ENCODE measurements at regions not wholly inside any gene's neighbourhood (a gene's known extent, or its start where the extent isn't known, plus 50 kb on each side); places are given as distances from the start of the nearest gene placed in this dataset.

DNA sequence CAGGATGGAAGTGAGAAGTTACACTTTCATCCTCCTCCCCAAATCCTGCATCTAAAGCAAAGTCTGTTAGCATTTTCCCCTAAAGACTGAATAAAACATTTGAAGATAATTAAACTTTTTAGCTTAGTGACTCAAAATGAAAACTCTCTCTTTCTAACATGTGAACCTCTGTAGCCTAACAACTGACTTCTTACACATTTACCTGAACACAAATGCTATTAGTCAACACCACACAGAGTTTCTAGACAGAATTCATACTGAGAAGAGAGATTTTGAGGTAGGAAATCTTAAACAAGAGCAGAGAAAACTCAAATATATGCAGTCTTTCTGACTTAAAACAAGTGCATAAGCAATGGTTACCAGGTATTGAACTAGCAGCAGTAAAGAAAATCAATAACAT is 149.9 kb upstream of the SMLR1 start:
- ATAC-seq (no peak), DNase-seq (no peak)
- Histone ChIP-seq H3K4me1 (no peaks in the 10 kb centered on the region), H3K9me3 (peaks cover 0 to 4% of the 10 kb centered on the region in 2 donors), H3K4me3 (no peak overlapping the region), H3K36me3 (no peaks in the 10 kb centered on the region), H3K27ac (no peak overlapping the region), H3K27me3 (no peaks in the 10 kb centered on the region)
- intact Hi-C loops (cut with DNase I): no loop called here
- TF ChIP-seq, protein P1, sequence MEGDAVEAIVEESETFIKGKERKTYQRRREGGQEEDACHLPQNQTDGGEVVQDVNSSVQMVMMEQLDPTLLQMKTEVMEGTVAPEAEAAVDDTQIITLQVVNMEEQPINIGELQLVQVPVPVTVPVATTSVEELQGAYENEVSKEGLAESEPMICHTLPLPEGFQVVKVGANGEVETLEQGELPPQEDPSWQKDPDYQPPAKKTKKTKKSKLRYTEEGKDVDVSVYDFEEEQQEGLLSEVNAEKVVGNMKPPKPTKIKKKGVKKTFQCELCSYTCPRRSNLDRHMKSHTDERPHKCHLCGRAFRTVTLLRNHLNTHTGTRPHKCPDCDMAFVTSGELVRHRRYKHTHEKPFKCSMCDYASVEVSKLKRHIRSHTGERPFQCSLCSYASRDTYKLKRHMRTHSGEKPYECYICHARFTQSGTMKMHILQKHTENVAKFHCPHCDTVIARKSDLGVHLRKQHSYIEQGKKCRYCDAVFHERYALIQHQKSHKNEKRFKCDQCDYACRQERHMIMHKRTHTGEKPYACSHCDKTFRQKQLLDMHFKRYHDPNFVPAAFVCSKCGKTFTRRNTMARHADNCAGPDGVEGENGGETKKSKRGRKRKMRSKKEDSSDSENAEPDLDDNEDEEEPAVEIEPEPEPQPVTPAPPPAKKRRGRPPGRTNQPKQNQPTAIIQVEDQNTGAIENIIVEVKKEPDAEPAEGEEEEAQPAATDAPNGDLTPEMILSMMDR (IDR thresholded peaks at IDR 0.05): no peak

DNA sequence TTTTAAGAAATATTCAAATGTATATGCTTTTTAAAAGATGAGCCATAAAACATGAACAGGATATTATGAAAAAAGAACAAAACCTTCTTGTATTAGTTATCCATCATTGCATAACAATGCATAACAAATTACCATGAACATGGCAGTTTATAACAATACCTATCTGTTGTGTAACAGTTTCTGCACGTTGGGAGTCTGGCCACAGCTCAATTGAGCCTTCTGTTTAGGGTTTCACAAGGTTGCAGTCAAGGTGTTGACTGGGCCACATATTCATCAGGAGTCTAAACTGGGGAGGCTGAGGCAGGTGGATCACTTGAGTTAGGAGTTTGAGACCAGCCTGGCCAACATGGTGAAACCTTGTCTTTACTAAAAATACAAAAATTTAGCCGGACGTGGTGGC is 149.4 kb upstream of the SMLR1 start:
- DNase-seq (no peak), ATAC-seq (no peak)
- Histone ChIP-seq H3K4me1 (no peaks in the 10 kb centered on the region), H3K27me3 (no peaks in the 10 kb centered on the region), H3K4me3 (no peak overlapping the region), H3K27ac (no peak overlapping the region), H3K36me3 (no peaks in the 10 kb centered on the region), H3K9me3 (peaks cover 0 to 4% of the 10 kb centered on the region in 2 donors)
- TF ChIP-seq, protein P1 (IDR thresholded peaks at IDR 0.05): no peak
- intact Hi-C loops (cut with DNase I): no loop called here

DNA sequence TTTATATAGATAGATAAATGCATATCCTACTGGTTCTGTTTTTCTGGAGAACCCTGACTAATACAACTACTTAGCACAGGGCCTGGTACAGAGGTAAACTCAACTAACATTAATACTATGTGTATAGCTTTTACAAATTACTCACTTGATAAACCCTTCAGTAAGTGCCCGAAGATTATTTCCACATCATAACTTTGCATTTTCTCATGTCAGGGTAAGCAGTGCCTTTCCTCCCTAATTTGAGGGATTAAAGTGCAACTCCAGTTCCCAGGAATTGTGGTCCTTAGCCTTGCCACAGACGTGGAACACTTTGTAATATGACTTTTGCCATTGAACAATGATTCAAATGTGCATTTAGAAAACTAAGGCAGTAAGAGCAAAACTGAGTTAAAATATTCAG is 147.5 kb upstream of the SMLR1 start:
- ATAC-seq: no peak
- DNase-seq: no peak
- H3K4me1 ChIP-seq: no peaks in the 10 kb centered on the region
- peak overlapping the region; percentile 10 to 75 for H3K27ac ChIP-seq
- TF ChIP-seq, protein P1 (IDR thresholded peaks at IDR 0.05): no peak
- H3K36me3 ChIP-seq: no peaks in the 10 kb centered on the region
- H3K4me3 ChIP-seq: no peak overlapping the region
- peaks cover 0 to 4% of the 10 kb centered on the region in 2 donors for H3K9me3 ChIP-seq
- H3K27me3 ChIP-seq: no peaks in the 10 kb centered on the region
- intact Hi-C loops (cut with DNase I): no loop called here

DNA sequence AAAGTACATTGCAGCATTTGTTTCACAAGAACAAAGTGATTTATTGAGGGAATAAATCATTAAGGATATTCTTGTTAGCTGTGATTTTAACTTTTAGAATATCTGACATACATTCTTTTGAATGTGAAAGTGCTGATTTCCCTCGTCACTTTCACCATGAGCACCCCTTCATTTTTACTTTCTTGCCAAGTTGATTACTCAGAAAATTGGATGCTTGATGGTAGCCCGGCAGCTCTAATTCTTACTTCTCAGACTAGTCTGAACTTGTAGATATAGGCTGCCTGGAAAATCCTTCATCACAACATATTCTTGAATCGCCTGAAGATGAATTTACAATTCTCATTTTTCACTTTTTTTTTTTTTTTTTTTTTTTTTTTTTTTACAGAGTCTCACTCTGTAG is 147.1 kb upstream of the SMLR1 start:
- peak overlapping the region; percentile 10 to 75 for H3K27ac ChIP-seq
- ATAC-seq: peak; percentile 63

GRCh38 chr6:130681028-130681427 is 146.2 kb upstream of the SMLR1 start:
- TF ChIP-seq, protein P1 (IDR thresholded peaks at IDR 0.05): no peak
- peaks cover 0 to 4% of the 10 kb centered on the region in 2 donors for H3K9me3 ChIP-seq
- intact Hi-C loops (cut with DNase I): no loop called here
- DNase-seq: peak in 1 of 4 donors; percentile 26
- peak; percentile 45 for ATAC-seq
- H3K4me1 ChIP-seq: no peaks in the 10 kb centered on the region
- no peaks in the 10 kb centered on the region for H3K27me3 ChIP-seq
- H3K27ac ChIP-seq: peak overlapping the region; percentile 9 to 75
- H3K4me3 ChIP-seq: no peak overlapping the region
- no peaks in the 10 kb centered on the region for H3K36me3 ChIP-seq

More for the DNA sequence above, 147.1 kb upstream of the SMLR1 start:
- Histone ChIP-seq H3K4me3 (no peak overlapping the region), H3K36me3 (no peaks in the 10 kb centered on the region), H3K4me1 (no peaks in the 10 kb centered on the region), H3K9me3 (peaks cover 0 to 4% of the 10 kb centered on the region in 2 donors), H3K27me3 (no peaks in the 10 kb centered on the region)
- DNase-seq: no peak
- intact Hi-C loops (cut with DNase I): no loop called here
- TF ChIP-seq, protein P1 (IDR thresholded peaks at IDR 0.05): no peak
